NCI-H345 (cell line): ENCODE measurements at regions not wholly inside any gene's neighbourhood (a gene's known extent, or its start where the extent isn't known, plus 50 kb on each side); places are given as distances from the start of the nearest gene placed in this dataset.

Source experiments
- DNase-seq: peaks from one replicate; lab custom pipeline; 2025; lab: John Stamatoyannopoulos, UW

GRCh38 chr5:68161156-68161555 is 54.4 kb upstream of the PIK3R1 start:
- no peak for DNase-seq

GRCh38 chr5:68159224-68159951 is 56.2 kb upstream of the PIK3R1 start:
- no peak for DNase-seq

- no peak for DNase-seq
Measured at GRCh38 chr5:68155940-68156339, 59.6 kb upstream of the PIK3R1 start.

GRCh38 chr5:68154119-68154857 is 61.3 kb upstream of the PIK3R1 start:
- no peak for DNase-seq

- no peak for DNase-seq
Measured at GRCh38 chr5:68151812-68152211, 63.7 kb upstream of the PIK3R1 start.

GRCh38 chr5:68149189-68149588 is 66.4 kb upstream of the PIK3R1 start:
- DNase-seq, result no peak

GRCh38 chr5:68148096-68148495 is 67.5 kb upstream of the PIK3R1 start:
- no peak for DNase-seq

- no peak for DNase-seq
Measured at GRCh38 chr5:68147659-68148058, 67.9 kb upstream of the PIK3R1 start.

GRCh38 chr5:68141494-68141893 is 74.1 kb upstream of the PIK3R1 start:
- DNase-seq, result no peak

- no peak for DNase-seq
Measured at GRCh38 chr5:68140763-68141162, 74.8 kb upstream of the PIK3R1 start.

- no peak for DNase-seq
Measured at GRCh38 chr5:68139611-68140441, 75.7 kb upstream of the PIK3R1 start.

GRCh38 chr5:68137511-68138140 is 77.9 kb upstream of the PIK3R1 start:
- no peak for DNase-seq

GRCh38 chr5:68134669-68135313 is 80.8 kb upstream of the PIK3R1 start:
- DNase-seq, result no peak

- DNase-seq, result no peak
Measured at GRCh38 chr5:68134033-68134668, 81.4 kb upstream of the PIK3R1 start.

- DNase-seq, result no peak
Measured at GRCh38 chr5:68130253-68130652, 85.3 kb upstream of the PIK3R1 start.

- no peak for DNase-seq
Measured at GRCh38 chr5:68129364-68129763, 86.2 kb upstream of the PIK3R1 start.

GRCh38 chr5:68126886-68127285 is 88.7 kb upstream of the PIK3R1 start:
- no peak for DNase-seq

GRCh38 chr5:68122439-68123328 is 92.9 kb upstream of the PIK3R1 start:
- peak; percentile 73 for DNase-seq

- DNase-seq, result no peak
Measured at GRCh38 chr5:68116868-68117411, 98.6 kb upstream of the PIK3R1 start.

- DNase-seq, result no peak
Measured at GRCh38 chr5:68116408-68116807, 99.1 kb upstream of the PIK3R1 start.
